ENCODE measurements at regions not wholly inside any gene's neighbourhood (a gene's known extent, or its start where the extent isn't known, plus 50 kb on each side); places are given as distances from the start of the nearest gene placed in this dataset.
"Not testable (repeated sequence)": the region's sequence is repeated elsewhere in the genome, so short reads cannot be mapped to it uniquely, and the experiment has no call there.

GRCh38 chr12:107511292-107511691, 174.3 kb upstream of the PWP1 start:
- DNase-seq (ENCODE audit: extremely low read depth, low read depth) = no peak
- no peak for TF ChIP-seq CTCF (IDR thresholded peaks at IDR 0.05; ENCODE audit: low read depth, low read length)

DNA sequence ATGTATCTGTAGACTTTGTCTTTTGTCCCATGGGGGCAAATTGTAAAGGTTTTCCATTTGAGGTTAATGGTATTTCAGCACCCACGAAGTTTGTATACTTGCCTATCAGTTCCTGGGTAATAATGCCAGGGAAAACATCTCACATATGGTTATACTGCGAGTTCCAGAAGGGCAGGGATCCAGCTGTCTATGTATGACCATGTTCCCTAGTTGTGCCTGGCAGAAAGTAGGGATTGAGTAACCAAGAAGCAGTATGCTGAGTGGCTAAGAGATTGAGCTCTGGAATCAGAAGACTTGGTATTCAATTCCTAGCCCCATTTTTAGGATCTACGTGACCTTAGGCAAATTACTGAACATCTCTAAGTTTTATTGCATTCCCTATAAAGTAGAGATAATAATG, 173.2 kb upstream of the PWP1 start:
- DNase-seq (ENCODE audit: extremely low read depth, low read depth) = no peak
- TF ChIP-seq CTCF (IDR thresholded peaks at IDR 0.05; ENCODE audit: low read depth, low read length) = no peak

DNA sequence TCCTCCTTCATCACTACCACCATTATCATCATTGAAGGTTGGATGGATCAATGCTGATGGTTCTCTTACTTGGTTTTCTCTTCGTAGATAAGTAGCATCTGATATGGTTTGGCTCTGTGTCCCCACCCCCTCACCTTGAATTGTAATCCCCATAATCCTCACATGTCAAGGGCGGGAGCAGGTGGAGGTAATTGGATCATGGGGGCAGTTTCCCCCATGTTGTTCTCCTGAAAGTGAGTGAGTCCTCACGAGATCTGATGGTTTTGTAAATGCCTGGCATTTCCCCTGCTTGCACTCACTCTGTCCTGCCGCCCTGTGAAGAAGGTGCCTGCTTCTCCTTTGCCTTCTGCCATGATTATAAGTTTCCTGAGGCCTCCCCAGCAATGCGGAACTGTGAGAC, 172.4 kb upstream of the PWP1 start:
- DNase-seq (ENCODE audit: extremely low read depth, low read depth) = no peak
- TF ChIP-seq CTCF (IDR thresholded peaks at IDR 0.05; ENCODE audit: low read depth, low read length) = no peak

DNA sequence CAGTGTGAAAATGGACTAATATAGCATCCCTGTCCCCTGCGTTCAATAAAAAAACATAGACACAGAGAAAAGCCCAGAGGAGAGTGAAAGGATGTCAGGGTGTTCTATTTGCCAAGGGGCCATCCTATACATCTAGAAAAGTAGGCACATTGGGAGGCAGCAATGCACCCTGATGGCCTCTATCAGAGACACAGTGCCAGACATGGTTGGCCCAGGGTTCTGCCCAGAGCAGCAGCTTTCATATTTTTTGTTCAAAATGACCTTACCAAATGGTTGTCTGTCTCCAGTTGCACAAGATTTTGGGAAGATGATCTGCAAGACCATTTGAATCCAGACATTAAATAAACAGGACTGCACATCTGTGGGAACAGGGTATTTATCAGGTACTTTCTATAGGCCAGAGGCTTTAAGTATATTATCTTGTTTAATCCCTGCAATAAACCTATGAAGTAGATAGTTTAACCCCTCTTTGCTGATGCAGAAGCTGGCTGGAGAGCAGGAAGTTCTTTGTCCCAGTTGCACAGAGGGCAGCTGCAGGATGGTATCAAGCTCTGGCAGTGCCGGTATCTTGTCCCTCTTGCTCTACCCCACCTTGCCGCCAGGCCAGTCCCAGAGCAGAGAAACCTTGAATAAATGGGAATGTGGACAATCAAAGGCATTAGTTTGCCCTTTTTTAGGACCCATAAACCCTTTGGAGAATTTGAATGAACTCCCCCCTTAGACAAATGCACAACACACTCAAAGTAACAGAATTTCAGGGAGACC, 171.8 kb upstream of the PWP1 start:
- no peak for DNase-seq (ENCODE audit: extremely low read depth, low read depth)
- TF ChIP-seq CTCF (IDR thresholded peaks at IDR 0.05; ENCODE audit: low read depth, low read length) = no peak

GRCh38 chr12:107514887-107515445, 170.6 kb upstream of the PWP1 start:
- no peak for TF ChIP-seq CTCF (IDR thresholded peaks at IDR 0.05; ENCODE audit: low read depth, low read length)
- no peak for DNase-seq (ENCODE audit: extremely low read depth, low read depth)

DNA sequence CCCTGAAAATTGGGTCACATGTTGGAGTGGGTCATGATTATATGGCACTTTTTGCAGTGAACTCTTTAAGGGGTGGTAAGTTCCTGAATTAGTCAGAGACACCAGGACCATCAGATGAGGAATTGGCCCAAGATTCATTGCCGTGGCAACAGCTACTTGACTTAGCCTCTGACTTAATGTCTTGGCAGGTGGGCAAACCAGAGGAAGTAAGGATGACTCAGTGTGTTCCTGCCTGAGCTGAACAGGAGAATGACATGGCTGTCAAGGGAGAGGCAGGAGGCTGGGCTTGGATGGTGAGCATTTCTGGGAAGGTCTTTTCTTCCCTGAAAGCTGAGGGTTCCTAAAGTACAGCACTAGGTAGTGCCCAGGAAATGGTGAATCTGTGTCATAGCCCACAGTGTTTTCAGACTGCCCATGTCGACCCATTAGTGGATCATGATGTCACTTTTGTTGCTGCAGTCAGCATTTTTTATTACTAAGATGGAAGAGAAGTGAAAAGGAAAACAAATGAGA, 170.1 kb upstream of the PWP1 start:
- no peak for TF ChIP-seq CTCF (IDR thresholded peaks at IDR 0.05; ENCODE audit: low read depth, low read length)
- DNase-seq (ENCODE audit: extremely low read depth, low read depth) = peak; percentile 39

DNA sequence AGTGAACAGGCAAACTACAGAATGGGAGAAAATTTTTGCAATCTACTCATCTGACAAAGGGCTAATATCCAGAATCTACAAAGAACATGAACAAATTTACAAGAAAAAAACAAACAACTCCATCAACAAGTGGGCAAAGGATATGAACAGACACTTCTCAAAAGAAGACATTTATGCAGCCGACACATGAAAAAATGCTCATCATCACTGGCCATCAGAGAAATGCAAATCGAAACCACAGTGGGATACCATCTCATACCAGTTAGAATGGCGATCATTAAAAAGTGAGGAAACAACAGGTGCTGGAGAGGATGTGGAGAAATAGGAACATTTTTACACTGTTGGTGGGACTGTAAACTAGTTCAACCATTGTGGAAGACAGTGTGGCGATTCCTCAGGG, 167.8 kb upstream of the PWP1 start:
- not testable (repeated sequence) for DNase-seq (ENCODE audit: extremely low read depth, low read depth)
